Muscle layer of colon (tissue), 2 donors: ENCODE measurements at regions not wholly inside any gene's neighbourhood (a gene's known extent, or its start where the extent isn't known, plus 50 kb on each side); places are given as distances from the start of the nearest gene placed in this dataset.

Experiments used
- H3K27ac ChIP-seq: one replicate; pipeline ENCODE4 v1.7.0; 2013; ENCODE audit warnings: low read depth, mild to moderate bottlenecking, low read length, moderate library complexity
- H3K27me3 ChIP-seq, 2 donors: one replicate each; pipeline ENCODE4 v1.7.0; 2013; ENCODE audit warnings: low read length in 2 of 2, mild to moderate bottlenecking in 2 of 2; ENCODE audit not compliant: insufficient read depth in 2 of 2, control insufficient read depth in 1 of 2
- H3K36me3 ChIP-seq: one replicate; pipeline ENCODE4 v1.7.0; 2013; ENCODE audit warnings: mild to moderate bottlenecking, low read length; ENCODE audit not compliant: insufficient read depth
- H3K4me1 ChIP-seq: one replicate; pipeline ENCODE4 v1.7.0; 2013; ENCODE audit warnings: mild to moderate bottlenecking, low read length; ENCODE audit not compliant: insufficient read depth
- H3K4me3 ChIP-seq, 2 donors: one replicate each; pipeline ENCODE4 v1.7.0; 2013; ENCODE audit warnings: low read length in 2 of 2, low read depth in 1 of 2, mild to moderate bottlenecking in 1 of 2, moderate library complexity in 1 of 2
- H3K9ac ChIP-seq: one replicate; pipeline ENCODE4 v1.7.0; 2013; ENCODE audit warnings: low read length
- H3K9me3 ChIP-seq: one replicate; pipeline ENCODE4 v1.7.0; 2013; ENCODE audit warnings: mild to moderate bottlenecking, low read length
- donor health status: abdominal sarcoma.
- donor health status: Adenocarcinoma of cecum.

DNA sequence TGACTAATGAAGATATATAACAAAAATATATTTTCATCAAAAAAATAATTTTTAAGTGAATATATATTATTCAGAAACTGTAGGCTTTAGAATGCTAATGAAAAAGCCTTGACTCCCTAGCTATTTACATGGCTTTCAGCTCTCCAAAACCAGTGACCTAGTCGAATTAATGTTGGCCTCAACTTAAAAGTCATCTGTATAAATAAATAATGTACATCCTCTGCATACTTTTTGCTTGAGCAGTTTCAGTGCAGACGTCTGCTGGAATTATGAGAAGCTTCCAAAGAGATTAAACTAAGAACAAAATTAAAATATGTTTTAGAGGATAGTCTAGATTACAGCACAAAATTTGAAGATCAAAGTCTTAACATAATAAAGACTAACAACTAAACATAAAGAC lies 520.4 kb upstream of the ALCAM start:
- no peak overlapping the region for H3K4me3 ChIP-seq
- H3K27me3 ChIP-seq, result no peaks in the 10 kb centered on the region
- no peaks in the 10 kb centered on the region for H3K4me1 ChIP-seq

DNA sequence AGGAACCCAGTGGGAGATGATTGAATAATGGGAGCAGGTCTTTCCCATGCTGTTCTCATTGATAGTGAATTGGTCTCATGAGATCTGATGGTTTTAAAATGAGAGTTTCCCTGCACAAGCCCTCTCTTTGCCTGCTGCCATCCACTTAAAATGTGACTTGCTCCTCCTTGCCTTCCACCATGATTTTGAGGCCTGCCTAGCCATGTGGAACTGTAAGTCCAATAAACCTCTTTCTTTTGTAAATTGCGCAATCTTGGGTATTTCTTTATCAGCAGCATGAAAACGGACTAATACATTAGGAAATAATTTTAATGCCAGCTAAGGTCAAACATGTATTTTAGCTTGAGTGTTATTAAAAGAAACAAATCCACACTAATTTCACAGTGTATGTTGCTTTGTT lies 517.6 kb upstream of the ALCAM start:
- H3K27me3 ChIP-seq, result no peaks in the 10 kb centered on the region
- H3K27ac ChIP-seq, result no peak overlapping the region
- H3K4me3 ChIP-seq, result no peak overlapping the region
- no peaks in the 10 kb centered on the region for H3K4me1 ChIP-seq
- no peaks in the 10 kb centered on the region for H3K9me3 ChIP-seq
- no peaks in the 10 kb centered on the region for H3K36me3 ChIP-seq
- no peak overlapping the region for H3K9ac ChIP-seq

More for the DNA sequence above, 520.4 kb upstream of the ALCAM start:
- Histone ChIP-seq H3K27ac (no peak overlapping the region), H3K36me3 (no peaks in the 10 kb centered on the region), H3K9ac (no peak overlapping the region), H3K9me3 (no peaks in the 10 kb centered on the region)

DNA sequence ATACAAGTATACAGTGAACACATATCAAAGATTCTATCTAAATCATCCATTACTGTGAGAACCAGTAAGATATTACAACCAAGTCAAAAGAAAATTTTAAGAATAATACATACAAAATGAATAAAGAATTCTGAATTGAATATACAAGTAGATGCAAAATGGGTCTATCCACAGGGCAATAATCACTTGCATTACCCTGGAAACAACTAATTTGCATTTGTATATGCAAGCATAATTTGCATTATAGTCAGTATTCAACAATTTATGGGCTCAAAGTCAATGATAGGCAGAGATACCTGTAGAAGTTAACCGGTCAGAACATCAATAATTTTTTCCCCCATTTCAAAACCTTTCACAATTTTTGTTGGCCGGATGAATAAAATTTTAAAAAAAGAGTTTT lies 512.2 kb upstream of the ALCAM start:
- no peaks in the 10 kb centered on the region for H3K27me3 ChIP-seq
- H3K9ac ChIP-seq, result no peak overlapping the region
- no peaks in the 10 kb centered on the region for H3K9me3 ChIP-seq
- H3K4me3 ChIP-seq, result no peak overlapping the region
- no peaks in the 10 kb centered on the region for H3K36me3 ChIP-seq
- no peak overlapping the region for H3K27ac ChIP-seq
- H3K4me1 ChIP-seq, result no peaks in the 10 kb centered on the region

DNA sequence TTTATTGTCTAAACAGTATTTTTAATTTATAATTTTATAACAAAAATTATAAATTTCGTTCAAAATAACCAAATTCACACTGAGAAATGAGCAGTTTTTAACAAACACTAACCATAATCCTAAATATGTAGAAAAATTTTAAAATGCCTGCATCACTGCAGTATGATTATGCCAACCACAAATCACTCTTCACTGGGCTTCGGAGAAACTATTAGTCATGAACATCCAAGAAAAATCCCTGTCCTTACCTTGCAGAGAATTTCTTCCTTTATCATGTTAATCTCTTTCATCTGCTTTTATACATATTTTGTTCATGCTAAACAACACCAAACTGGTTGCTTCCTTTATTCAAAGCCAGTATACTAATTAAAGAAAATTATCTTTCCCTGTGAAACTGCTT lies 511.0 kb upstream of the ALCAM start:
- H3K9ac ChIP-seq, result no peak overlapping the region
- H3K4me3 ChIP-seq, result no peak overlapping the region

DNA sequence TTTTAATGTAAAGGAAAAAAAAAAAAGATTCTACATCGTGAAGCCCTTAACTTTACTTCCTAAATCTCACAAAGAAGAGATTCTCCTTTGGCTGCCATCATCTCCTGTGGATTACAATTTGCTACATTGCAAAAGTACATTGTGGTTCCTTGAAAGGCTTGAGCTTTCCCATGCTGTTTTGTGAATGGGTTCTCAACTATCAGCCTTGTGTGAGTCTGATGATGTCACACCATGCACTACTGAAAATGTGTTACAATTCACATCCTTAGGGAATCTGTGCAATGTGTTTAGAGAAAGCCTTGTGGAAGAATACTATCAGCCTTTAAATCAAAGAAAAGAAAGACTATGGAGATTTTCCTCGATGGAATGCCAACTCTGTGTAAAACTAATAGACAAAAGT lies 510.0 kb upstream of the ALCAM start:
- H3K4me1 ChIP-seq, result no peaks in the 10 kb centered on the region
- no peaks in the 10 kb centered on the region for H3K36me3 ChIP-seq
- no peaks in the 10 kb centered on the region for H3K27me3 ChIP-seq
- no peak overlapping the region for H3K4me3 ChIP-seq
- no peak overlapping the region for H3K9ac ChIP-seq
- no peaks in the 10 kb centered on the region for H3K9me3 ChIP-seq
- no peak overlapping the region for H3K27ac ChIP-seq

More for the DNA sequence above, 511.0 kb upstream of the ALCAM start:
- no peaks in the 10 kb centered on the region for H3K4me1 ChIP-seq
- no peaks in the 10 kb centered on the region for H3K27me3 ChIP-seq
- no peaks in the 10 kb centered on the region for H3K9me3 ChIP-seq
- H3K36me3 ChIP-seq, result no peaks in the 10 kb centered on the region
- H3K27ac ChIP-seq, result no peak overlapping the region

DNA sequence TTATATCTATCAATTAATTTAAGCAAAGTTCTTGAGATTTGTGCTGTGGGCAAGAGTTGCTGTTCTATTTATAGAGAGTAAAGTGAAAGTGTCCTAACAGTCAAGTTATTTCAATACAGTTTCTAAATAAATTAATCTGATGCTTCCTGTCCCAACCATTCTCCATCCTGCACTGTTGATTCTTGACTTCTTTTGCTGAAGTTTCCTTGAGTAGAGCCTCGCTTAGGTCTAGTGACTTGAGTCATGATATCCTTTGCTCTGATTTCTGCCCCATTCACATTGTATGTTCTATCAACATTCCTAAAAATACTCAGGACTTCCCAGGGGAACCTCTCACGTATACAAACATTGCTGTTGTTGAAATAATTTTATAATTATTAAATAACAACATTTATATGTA lies 498.4 kb upstream of the ALCAM start:
- no peaks in the 10 kb centered on the region for H3K27me3 ChIP-seq
- H3K9ac ChIP-seq, result no peak overlapping the region
- no peaks in the 10 kb centered on the region for H3K9me3 ChIP-seq
- H3K36me3 ChIP-seq, result no peaks in the 10 kb centered on the region
- no peak overlapping the region for H3K4me3 ChIP-seq
- H3K27ac ChIP-seq, result no peak overlapping the region
- H3K4me1 ChIP-seq, result no peaks in the 10 kb centered on the region

DNA sequence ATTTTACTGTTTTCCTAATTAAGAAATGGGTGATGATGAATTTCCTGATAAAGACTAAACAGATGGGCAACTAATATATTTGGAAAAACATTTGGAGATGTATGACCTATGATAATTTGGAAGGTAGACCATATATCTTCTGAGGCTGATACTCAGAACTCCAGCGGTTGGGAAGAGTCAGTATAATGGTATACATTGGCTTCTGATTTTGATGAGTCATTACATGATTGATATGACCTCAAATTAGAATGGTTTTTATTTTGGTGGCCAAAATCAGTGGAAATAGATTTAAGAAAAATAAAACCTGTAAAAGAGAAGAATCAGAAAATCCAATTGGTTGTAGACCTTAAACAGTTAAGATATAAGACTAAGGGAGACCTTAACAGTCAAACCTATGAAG lies 496.4 kb upstream of the ALCAM start:
- no peaks in the 10 kb centered on the region for H3K9me3 ChIP-seq
- H3K4me3 ChIP-seq, result no peak overlapping the region
- no peaks in the 10 kb centered on the region for H3K4me1 ChIP-seq
- no peak overlapping the region for H3K27ac ChIP-seq
- no peaks in the 10 kb centered on the region for H3K36me3 ChIP-seq
- no peak overlapping the region for H3K9ac ChIP-seq
- H3K27me3 ChIP-seq, result no peaks in the 10 kb centered on the region

DNA sequence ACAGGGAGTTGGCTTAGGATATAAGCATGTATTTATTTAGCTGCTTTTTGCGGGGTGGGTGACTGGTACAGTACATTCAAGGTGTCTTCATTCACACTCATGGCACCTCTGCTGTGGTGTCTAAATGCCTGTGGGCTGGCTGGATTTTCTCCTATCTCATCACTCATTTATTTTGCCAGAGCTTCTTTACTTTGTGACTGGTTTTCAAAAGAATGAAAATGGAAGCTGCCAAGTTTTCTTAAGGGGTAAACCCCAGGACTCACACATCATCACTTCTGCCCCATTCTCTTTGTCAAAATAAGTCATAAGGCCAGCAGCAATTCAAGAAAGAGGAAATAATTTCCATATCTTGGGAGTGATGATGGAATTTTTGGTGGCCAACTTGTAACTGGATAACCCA lies 493.4 kb upstream of the ALCAM start:
- no peak overlapping the region for H3K27ac ChIP-seq
- H3K9me3 ChIP-seq, result no peaks in the 10 kb centered on the region
- H3K27me3 ChIP-seq, result no peaks in the 10 kb centered on the region
- H3K9ac ChIP-seq, result no peak overlapping the region
- no peak overlapping the region for H3K4me3 ChIP-seq
- H3K36me3 ChIP-seq, result no peaks in the 10 kb centered on the region
- no peaks in the 10 kb centered on the region for H3K4me1 ChIP-seq

DNA sequence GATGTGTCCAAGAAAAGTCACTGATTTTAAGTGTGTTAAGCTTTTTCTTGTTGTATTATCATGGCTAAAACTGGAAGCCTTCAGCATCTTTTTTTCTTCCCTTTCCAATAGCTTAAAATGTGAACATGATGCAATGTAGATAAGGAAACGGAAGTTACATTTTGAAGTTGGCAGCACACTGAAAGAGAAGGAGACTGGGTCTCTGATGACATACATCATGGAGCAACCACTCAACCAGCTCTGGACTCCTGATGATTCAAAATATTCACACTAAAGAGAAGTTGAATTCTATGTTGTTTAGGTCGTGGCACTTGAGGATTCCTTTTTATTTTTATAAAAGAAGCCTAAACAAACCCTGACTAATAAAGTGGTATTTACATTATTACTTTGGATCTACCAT lies 488.3 kb upstream of the ALCAM start:
- no peaks in the 10 kb centered on the region for H3K27me3 ChIP-seq
- H3K9me3 ChIP-seq, result no peaks in the 10 kb centered on the region
- no peak overlapping the region for H3K4me3 ChIP-seq
- H3K36me3 ChIP-seq, result no peaks in the 10 kb centered on the region
- no peak overlapping the region for H3K27ac ChIP-seq
- no peaks in the 10 kb centered on the region for H3K4me1 ChIP-seq
- no peak overlapping the region for H3K9ac ChIP-seq

DNA sequence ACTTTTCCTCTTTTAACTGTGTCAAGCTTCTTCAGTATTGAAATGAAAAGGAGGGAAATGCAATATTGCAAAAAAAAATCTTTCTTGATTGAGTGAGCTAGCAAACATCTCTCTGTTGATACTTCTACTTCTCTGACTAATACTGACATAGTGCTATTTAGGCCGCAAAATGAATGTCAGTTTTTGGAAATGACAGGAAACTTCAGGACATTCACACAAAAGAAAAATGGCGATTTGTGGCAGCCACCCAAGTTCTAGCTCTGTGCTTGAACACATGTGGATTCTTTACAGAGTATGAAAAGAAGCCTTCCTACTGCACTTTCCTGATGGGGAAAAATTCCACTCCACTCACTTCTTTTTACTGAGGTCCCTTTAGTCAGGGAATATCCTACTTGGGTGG lies 486.8 kb upstream of the ALCAM start:
- Histone ChIP-seq H3K4me1 (no peaks in the 10 kb centered on the region), H3K27me3 (no peaks in the 10 kb centered on the region), H3K9ac (no peak overlapping the region), H3K4me3 (no peak overlapping the region), H3K9me3 (no peaks in the 10 kb centered on the region), H3K27ac (no peak overlapping the region), H3K36me3 (no peaks in the 10 kb centered on the region)

DNA sequence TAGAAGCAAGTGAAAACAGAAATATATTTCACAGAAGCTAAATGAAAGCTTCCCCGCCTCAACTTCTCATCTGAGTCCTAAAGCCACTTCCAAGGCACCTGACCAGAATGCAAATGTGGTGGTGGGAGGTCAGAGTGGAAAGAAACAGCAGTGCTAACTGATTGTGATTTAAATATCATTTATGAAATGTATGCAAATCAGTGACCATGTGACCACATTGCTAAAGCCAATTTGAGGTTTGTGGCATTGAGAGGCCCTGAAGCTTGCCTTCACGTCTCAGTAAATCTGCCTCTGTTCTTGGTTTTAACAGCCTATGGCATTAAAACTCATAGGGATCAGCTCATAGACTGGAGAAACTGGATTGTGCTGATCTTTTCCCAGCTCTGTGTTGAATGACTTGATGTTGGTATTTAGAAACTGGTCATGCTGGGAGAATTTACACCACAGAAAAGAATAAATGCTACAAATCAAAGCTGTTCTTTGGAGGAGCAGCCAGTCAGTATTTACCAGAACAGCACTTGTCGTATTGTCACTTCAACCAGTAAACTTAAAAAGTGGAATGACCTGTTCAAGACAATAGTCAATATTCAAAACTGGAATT lies 481.4 kb upstream of the ALCAM start:
- H3K4me1 ChIP-seq, result no peaks in the 10 kb centered on the region
- H3K9ac ChIP-seq, result no peak overlapping the region
- no peaks in the 10 kb centered on the region for H3K36me3 ChIP-seq
- H3K9me3 ChIP-seq, result no peaks in the 10 kb centered on the region
- no peak overlapping the region for H3K27ac ChIP-seq
- H3K27me3 ChIP-seq, result no peaks in the 10 kb centered on the region
- no peak overlapping the region for H3K4me3 ChIP-seq

DNA sequence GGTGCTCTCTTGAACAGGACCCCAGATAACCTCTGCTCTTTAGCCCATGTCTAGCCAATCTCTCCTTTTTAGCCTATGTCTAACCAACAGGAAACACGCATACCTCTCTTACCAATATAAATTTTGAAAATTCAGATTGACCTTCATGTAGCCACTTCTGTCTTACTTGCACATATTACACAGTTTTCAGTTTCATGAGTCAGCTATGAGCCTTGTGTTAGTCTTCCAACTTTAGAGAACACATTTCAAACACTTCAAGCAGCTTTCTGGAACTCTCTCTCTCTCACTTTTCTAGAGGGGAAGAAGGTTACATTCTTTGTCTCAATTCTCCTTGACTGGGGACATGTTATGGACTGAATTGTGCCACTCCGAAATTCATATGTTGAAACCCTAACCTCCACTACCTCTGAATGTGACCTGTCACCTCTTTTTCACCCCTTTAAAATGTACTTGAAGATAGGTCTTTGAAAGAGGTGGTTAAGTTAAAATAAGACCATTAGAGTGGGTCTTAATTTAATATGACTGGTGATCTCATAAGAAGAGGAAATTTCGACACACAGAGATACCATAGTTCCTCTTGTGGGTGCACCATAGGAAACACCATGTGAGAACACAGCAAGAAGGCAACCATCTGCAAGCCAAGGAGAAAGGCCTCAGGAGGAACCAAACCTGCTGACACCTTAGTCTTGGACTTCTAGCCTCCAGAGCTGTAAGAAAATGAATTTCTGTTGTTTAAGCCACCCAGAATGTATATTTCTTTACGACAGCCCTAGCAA lies 480.3 kb upstream of the ALCAM start:
- Histone ChIP-seq H3K27ac (no peak overlapping the region), H3K36me3 (no peaks in the 10 kb centered on the region), H3K9me3 (no peaks in the 10 kb centered on the region), H3K9ac (no peak overlapping the region), H3K4me3 (no peak overlapping the region), H3K27me3 (no peaks in the 10 kb centered on the region), H3K4me1 (no peaks in the 10 kb centered on the region)
